ENCODE measurements at regions not wholly inside any gene's neighbourhood (a gene's known extent, or its start where the extent isn't known, plus 50 kb on each side); places are given as distances from the start of the nearest gene placed in this dataset.

- H2AFZ ChIP-seq (ENCODE audit: low read length), result no peak overlapping the region
- no peaks in the 10 kb centered on the region for H4K20me1 ChIP-seq (ENCODE audit: insufficient read depth, low read length)
- H3K4me3 ChIP-seq (ENCODE audit: insufficient read depth, low read length), result no peak overlapping the region
- H3K4me2 ChIP-seq (ENCODE audit: insufficient read depth, low read length), result no peak overlapping the region
- no peak overlapping the region for H3K27ac ChIP-seq (ENCODE audit: low read depth, low read length)
- H3K9me3 ChIP-seq (ENCODE audit: low read depth, low read length), result no peaks in the 10 kb centered on the region
- no peaks in the 10 kb centered on the region for H3K4me1 ChIP-seq (ENCODE audit: insufficient read depth, low read length)
- H3K36me3 ChIP-seq (ENCODE audit: insufficient read depth, low read length), result no peaks in the 10 kb centered on the region
- no peaks in the 10 kb centered on the region for H3K79me2 ChIP-seq (ENCODE audit: insufficient read depth, low read length)
- no peaks in the 10 kb centered on the region for H3K27me3 ChIP-seq (ENCODE audit: insufficient read depth, low read length)
- TF ChIP-seq, protein P1, sequence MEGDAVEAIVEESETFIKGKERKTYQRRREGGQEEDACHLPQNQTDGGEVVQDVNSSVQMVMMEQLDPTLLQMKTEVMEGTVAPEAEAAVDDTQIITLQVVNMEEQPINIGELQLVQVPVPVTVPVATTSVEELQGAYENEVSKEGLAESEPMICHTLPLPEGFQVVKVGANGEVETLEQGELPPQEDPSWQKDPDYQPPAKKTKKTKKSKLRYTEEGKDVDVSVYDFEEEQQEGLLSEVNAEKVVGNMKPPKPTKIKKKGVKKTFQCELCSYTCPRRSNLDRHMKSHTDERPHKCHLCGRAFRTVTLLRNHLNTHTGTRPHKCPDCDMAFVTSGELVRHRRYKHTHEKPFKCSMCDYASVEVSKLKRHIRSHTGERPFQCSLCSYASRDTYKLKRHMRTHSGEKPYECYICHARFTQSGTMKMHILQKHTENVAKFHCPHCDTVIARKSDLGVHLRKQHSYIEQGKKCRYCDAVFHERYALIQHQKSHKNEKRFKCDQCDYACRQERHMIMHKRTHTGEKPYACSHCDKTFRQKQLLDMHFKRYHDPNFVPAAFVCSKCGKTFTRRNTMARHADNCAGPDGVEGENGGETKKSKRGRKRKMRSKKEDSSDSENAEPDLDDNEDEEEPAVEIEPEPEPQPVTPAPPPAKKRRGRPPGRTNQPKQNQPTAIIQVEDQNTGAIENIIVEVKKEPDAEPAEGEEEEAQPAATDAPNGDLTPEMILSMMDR (IDR thresholded peaks at IDR 0.05; ENCODE audit: extremely low read depth, low read depth, low read length), result peak; percentile 99
- DNase-seq (ENCODE audit: insufficient read length, low spot score, missing footprints), result peak; percentile 87
Observed at GRCh38 chr3:67113802-67114407, 115.8 kb downstream of the KBTBD8 start.

GRCh38 chr3:67118122-67118521 lies 120.0 kb downstream of the KBTBD8 start:
- no peaks in the 10 kb centered on the region for H3K27me3 ChIP-seq (ENCODE audit: insufficient read depth, low read length)
- H3K4me1 ChIP-seq (ENCODE audit: insufficient read depth, low read length), result no peaks in the 10 kb centered on the region
- H3K36me3 ChIP-seq (ENCODE audit: insufficient read depth, low read length), result no peaks in the 10 kb centered on the region
- TF ChIP-seq, protein P1 (IDR thresholded peaks at IDR 0.05; ENCODE audit: extremely low read depth, low read depth, low read length), result no peak
- H3K4me3 ChIP-seq (ENCODE audit: insufficient read depth, low read length), result no peak overlapping the region
- H3K9me3 ChIP-seq (ENCODE audit: low read depth, low read length), result no peaks in the 10 kb centered on the region
- no peaks in the 10 kb centered on the region for H4K20me1 ChIP-seq (ENCODE audit: insufficient read depth, low read length)
- no peak overlapping the region for H3K4me2 ChIP-seq (ENCODE audit: insufficient read depth, low read length)
- H3K27ac ChIP-seq (ENCODE audit: low read depth, low read length), result no peak overlapping the region
- no peaks in the 10 kb centered on the region for H3K79me2 ChIP-seq (ENCODE audit: insufficient read depth, low read length)
- DNase-seq (ENCODE audit: insufficient read length, low spot score, missing footprints), result no peak
- no peak overlapping the region for H2AFZ ChIP-seq (ENCODE audit: low read length)

DNA sequence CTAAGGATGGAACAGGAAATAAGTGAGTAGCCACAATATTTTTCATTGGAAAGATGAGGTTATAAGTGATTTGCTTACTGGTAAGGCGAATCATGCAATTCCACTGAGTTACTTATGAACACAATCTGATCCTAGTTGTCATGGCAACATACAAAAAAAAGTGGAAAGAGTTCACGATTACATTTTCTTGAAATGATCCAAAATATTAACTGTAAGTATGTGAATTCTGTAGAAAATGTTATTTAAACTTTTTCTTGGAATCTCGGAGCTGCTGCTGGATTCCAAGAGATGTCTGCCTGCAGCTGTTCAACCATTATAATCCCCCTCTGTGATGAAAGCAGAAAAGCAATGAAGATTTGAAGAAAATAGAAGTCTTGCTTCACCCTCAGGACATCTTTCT lies 120.5 kb downstream of the KBTBD8 start:
- Histone ChIP-seq H3K36me3 (ENCODE audit: insufficient read depth, low read length) (no peaks in the 10 kb centered on the region), H3K4me2 (ENCODE audit: insufficient read depth, low read length) (no peak overlapping the region), H3K27me3 (ENCODE audit: insufficient read depth, low read length) (no peaks in the 10 kb centered on the region), H3K9me3 (ENCODE audit: low read depth, low read length) (no peaks in the 10 kb centered on the region), H4K20me1 (ENCODE audit: insufficient read depth, low read length) (no peaks in the 10 kb centered on the region), H3K4me1 (ENCODE audit: insufficient read depth, low read length) (no peaks in the 10 kb centered on the region), H3K79me2 (ENCODE audit: insufficient read depth, low read length) (no peaks in the 10 kb centered on the region), H3K4me3 (ENCODE audit: insufficient read depth, low read length) (no peak overlapping the region), H3K27ac (ENCODE audit: low read depth, low read length) (no peak overlapping the region), H2AFZ (ENCODE audit: low read length) (no peak overlapping the region)
- DNase-seq (ENCODE audit: insufficient read length, low spot score, missing footprints), result no peak
- TF ChIP-seq, protein P1 (IDR thresholded peaks at IDR 0.05; ENCODE audit: extremely low read depth, low read depth, low read length), result no peak

GRCh38 chr3:67123914-67124313 lies 125.8 kb downstream of the KBTBD8 start:
- Histone ChIP-seq H3K4me2 (ENCODE audit: insufficient read depth, low read length) (no peak overlapping the region), H2AFZ (ENCODE audit: low read length) (no peak overlapping the region), H3K27me3 (ENCODE audit: insufficient read depth, low read length) (no peaks in the 10 kb centered on the region), H3K4me1 (ENCODE audit: insufficient read depth, low read length) (no peaks in the 10 kb centered on the region), H3K9me3 (ENCODE audit: low read depth, low read length) (no peaks in the 10 kb centered on the region), H3K27ac (ENCODE audit: low read depth, low read length) (no peak overlapping the region), H3K79me2 (ENCODE audit: insufficient read depth, low read length) (no peaks in the 10 kb centered on the region), H3K36me3 (ENCODE audit: insufficient read depth, low read length) (no peaks in the 10 kb centered on the region), H4K20me1 (ENCODE audit: insufficient read depth, low read length) (no peaks in the 10 kb centered on the region), H3K4me3 (ENCODE audit: insufficient read depth, low read length) (no peak overlapping the region)
- TF ChIP-seq, protein P1 (IDR thresholded peaks at IDR 0.05; ENCODE audit: extremely low read depth, low read depth, low read length), result no peak
- DNase-seq (ENCODE audit: insufficient read length, low spot score, missing footprints), result no peak
